RPMI7951 (cell line): ENCODE measurements at regions not wholly inside any gene's neighbourhood (a gene's known extent, or its start where the extent isn't known, plus 50 kb on each side); places are given as distances from the start of the nearest gene placed in this dataset.

ENCODE experiments used
- DNase-seq: peaks from one replicate; pipeline ENCODE4 v3.0.0-alpha.2; 2012; ENCODE audit warnings: low read depth

GRCh38 chr10:4733150-4733842 lies 92.7 kb upstream of the AKR1E2 start:
- no peak for DNase-seq

GRCh38 chr10:4730998-4731397 lies 95.0 kb upstream of the AKR1E2 start:
- DNase-seq: no peak

- peak; percentile 82 for DNase-seq
Observed at GRCh38 chr10:4725917-4726606, 99.9 kb upstream of the AKR1E2 start.

DNA sequence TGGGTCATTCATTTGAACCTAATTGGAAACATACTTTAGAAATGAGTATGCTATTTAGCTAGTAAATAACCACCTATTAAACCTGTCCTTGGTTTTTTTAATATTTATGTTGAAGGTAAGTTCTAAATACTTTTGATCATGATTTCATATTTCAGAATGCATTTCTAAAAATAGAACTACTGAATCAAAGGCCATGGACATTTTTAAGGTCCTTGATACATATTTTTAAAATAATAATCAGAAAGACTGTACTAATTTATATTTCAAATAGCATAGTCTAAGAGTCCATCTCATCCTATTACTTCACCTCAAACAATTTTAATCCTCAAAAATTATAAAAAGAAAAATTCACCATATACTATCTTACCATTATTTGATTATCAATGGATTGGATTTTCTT lies 102.1 kb upstream of the AKR1E2 start:
- no peak for DNase-seq

DNA sequence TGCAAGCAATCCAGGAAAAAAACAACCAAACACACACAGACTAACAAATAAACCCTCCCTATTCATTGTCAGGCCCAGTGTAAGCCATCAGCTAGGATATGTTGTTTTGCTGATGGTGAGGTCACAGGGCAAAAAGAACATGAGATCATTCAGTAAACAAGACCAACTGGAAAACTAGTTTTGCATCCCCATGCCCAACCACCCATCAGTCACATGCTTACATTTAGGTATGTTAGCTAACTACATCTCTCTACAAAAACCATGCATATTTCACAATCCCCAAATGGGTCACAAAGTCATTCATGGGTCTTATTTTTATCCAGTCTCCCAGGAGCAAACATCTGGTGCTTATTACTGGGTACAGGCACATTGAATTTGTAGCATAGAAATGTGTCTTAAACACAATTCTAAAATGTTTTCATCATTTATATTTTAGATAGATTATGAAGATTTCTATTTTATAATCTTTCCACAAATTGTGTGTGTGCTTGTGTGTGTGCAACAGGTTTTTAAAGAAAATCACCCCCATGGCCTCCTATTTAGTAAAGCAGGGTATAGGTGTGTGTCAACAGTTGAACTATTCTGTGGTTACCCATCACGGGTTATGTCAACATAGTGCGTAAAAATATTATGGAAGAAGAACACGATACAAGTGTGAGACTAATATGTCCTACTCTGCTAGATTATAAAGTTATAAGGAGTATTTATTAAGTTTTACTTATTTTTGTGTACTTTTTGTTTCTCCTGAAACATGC lies 103.8 kb upstream of the AKR1E2 start:
- peak; percentile 88 for DNase-seq

DNA sequence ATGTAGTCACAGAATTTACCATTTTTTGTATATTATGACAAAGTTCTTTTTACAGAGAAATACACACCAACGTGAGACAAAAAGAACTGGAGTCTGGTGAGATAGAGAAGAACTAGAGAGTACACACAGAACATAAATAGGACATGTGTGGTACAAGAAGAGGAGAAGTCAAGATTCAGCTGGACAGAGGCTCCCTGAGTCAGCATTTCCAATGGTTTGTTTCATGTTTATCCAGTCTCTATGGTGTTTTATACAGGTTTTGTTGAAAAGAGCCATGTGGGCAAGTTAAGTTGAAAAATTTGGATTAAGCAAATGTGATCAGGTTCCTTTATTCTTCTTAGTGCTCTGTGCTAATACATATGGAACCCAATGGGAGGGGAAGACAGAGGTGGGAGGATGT lies 105.5 kb upstream of the AKR1E2 start:
- peak; percentile 41 for DNase-seq

- no peak for DNase-seq
Observed at GRCh38 chr10:4719671-4720070, 106.3 kb upstream of the AKR1E2 start.

DNA sequence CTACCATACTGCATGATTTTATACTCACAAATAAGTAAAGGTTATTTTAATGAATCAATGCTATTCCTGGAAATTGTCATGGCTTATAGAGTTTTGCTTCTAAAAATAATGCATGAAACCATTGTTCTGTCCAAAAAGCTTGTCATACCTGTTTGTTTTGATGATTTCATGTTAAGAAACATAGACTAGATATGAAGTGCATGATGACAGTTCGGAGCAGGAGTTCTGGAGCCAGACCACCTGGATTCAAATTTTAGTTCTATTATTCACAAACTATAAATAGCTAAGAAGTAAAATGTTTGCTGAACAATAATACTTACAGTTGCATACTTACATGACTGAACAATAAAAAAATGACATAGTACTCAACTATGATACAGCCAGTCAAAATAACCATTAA lies 107.0 kb upstream of the AKR1E2 start:
- no peak for DNase-seq

DNA sequence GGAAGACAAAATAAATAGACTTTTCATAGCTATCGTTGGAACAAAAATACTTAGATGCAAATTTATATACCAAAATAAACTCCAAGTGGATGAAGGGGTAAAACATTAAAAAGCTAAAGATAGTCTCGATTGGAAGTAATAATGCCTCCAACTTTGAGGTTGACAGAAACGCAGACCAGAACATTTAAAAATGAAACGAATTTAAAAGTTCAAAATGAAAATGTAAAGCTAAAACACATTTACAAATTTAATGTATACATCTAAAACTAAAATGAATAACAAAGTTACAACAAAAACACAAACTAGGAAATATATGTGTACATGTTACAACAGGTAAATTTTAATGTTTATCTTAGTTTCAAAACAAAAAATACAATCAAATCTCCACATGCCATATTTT lies 107.5 kb upstream of the AKR1E2 start:
- DNase-seq: no peak

- DNase-seq: no peak
Observed at GRCh38 chr10:4717670-4718069, 108.3 kb upstream of the AKR1E2 start.

DNA sequence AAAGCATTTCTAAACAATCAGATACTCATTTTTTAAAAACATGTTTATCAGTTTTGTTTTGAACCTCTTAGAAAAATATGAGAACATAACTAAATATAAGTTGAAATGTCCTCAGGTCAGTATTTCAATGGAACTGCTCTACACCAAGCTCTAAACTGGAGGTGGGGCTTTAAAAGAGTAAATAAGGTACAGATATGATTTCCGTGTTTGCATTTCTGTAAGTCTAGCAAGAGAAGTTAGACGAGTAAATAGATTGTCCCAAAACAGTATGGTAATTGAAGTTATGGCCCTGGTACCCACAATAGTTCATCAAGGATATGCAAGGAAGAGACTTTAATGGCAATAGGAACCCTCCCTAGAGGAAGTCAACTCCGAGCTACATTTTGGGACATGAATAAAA lies 115.1 kb upstream of the AKR1E2 start:
- no peak for DNase-seq

DNA sequence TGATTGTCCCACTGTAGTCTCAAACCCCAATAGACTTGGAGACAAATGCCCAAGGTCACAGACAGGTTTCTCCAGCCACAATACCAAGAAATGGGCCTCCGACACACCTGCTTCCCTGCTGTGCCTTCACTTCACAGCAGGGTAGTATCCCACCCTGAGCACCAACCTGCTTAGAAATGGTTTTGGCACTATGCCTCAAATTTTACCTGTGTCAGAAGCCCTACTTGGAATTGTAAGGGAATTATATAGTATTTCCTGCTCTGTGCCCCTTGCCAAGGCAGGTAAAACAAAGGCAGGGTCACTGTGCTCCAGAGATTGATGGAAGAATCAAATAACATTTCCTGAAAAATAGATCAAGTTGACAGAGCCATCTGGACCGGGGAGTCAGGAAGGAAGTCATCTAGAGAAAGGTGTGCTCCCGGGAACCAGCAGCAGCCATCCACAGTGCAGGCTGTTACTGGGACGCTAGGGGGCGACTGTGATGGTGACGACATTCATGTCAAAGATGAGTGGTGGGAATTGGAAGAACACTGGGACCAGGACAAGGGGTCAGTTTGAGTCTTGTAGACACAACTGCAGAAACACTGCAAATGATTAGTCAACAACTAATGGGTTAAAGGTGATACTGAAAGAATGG lies 117.8 kb upstream of the AKR1E2 start:
- no peak for DNase-seq

GRCh38 chr10:4707221-4707620 lies 118.8 kb upstream of the AKR1E2 start:
- DNase-seq: no peak

DNA sequence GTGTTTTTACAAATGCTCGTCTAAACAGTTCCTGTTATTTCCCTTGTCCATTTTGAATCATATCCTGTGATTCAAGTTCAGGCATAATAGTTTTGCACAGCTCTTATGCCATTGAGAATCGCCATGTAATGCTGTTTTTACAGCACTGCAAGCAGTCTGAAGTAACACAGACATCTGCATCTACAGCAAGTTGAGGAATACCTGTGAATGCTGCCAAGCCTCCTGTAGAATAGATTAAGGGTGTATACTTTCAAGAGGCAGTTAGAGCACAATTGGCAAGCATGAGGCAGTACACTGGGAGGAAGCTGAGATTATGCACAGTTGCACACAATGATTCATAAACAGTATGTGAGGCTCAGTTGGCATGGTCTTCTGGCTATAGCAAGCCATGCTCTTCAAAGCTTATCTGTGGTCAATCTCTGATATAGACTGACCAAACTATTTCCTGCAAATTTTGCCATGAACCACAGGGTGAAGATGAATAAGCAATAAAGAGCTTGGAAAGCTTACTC lies 121.9 kb upstream of the AKR1E2 start:
- peak; percentile 100 for DNase-seq

- DNase-seq: no peak
Observed at GRCh38 chr10:4701016-4701415, 125.0 kb upstream of the AKR1E2 start.

- no peak for DNase-seq
Observed at GRCh38 chr10:4699950-4700730, 125.9 kb upstream of the AKR1E2 start.

GRCh38 chr10:4698075-4698474 lies 127.9 kb upstream of the AKR1E2 start:
- DNase-seq: peak; percentile 65

DNA sequence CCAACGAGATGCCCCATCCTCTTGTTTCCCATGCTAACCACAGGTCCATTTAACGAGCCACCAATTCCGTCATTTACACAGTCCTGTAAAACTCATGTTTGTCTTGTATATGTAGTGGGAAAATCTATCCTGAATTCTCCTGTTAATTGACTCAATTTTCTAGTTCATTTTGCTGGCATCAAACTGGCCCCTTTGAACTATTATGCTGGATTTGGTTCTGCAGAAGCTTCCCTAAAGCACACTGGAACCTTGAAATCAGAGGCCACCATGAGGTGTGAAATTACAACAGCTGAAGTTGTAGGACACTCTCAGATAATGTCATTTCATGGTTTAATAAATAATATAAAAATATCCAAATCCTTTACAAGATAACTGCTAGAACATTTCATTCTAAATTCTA lies 129.8 kb upstream of the AKR1E2 start:
- no peak for DNase-seq

DNA sequence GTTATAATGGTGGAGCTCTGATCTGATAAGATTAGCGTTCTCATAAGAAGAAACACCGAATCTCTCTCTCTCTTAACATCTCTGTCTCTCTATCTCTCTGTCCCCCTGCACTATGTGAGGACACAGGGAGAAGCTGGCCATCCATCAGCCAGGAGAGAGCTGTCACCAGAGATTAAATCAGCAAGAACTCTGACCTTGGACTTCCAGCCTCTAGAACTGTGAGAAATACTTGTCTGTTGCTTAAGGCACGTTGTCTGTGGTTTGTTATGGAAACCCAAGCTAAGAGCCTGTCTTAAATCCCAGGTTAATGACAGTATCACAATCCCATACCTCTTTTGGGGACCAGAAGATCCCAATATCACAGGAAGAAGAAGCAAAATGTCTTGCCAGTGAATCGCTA lies 132.0 kb upstream of the AKR1E2 start:
- peak; percentile 59 for DNase-seq

DNA sequence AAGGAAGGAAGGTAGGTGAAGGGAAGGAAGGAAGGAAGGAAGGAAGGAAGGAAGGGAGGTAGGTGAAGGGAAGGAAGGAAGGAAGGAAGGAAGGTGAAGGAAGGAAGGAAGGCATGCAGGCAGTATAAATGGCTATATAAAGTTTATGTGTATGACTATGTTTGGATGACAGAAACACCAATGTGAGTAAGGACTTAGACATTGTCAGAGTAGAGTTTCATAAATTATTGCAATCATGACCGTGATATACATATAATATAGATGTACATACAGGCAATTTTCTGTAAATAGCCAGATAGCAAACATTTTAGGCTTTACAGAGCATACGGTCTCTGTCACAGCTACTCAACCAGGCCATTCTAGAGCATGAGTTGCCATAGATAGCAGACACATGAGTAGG lies 133.8 kb upstream of the AKR1E2 start:
- no peak for DNase-seq

DNA sequence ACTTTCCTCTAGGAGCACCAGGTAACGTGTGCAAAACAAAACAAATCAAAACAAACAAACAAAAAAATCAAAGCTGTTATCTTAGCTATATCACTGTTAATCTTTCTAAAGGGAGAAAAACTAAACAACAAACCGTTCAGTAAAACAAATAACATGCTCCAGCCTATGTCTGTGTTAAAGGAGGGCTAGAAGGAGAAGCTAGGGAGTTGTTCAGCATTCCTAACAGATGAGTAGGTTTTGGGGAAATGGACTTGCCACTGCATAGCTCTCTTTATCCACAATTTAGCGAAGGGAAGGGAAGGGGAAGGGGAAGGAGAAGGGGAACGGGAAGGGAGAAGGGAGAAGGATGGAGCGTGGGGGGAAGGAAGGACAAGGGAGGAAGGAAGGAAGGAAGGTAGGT lies 134.2 kb upstream of the AKR1E2 start:
- peak; percentile 60 for DNase-seq
